GM12892 (cell line): ENCODE measurements at regions not wholly inside any gene's neighbourhood (a gene's known extent, or its start where the extent isn't known, plus 50 kb on each side); places are given as distances from the start of the nearest gene placed in this dataset.

Source experiments
- POLR2A ChIP-seq: IDR thresholded peaks from 2 replicates; pipeline ENCODE4 v1.6.1; 2011; ENCODE audit warnings: low read depth, low read length, control low read depth
- POLR2AphosphoS5 ChIP-seq: IDR thresholded peaks from 2 replicates; pipeline ENCODE4 v1.6.1; 2011; ENCODE audit warnings: low read depth, low read length, control low read depth

GRCh38 chr14:42872786-42873185 lies 1266.1 kb downstream of the LRFN5 start:
- TF ChIP-seq POLR2AphosphoS5 (no peak), POLR2A (no peak)
